ENCODE measurements at regions not wholly inside any gene's neighbourhood (a gene's known extent, or its start where the extent isn't known, plus 50 kb on each side); places are given as distances from the start of the nearest gene placed in this dataset.

GRCh38 chr5:27590503-27590902 lies 552.1 kb upstream of the CDH9 start:
- no peak for TF ChIP-seq CTCF (IDR thresholded peaks at IDR 0.05)
- no peak for TF ChIP-seq POLR2A (IDR thresholded peaks at IDR 0.05)

Measured in prostate gland (tissue), 2 donors.